ENCODE measurements at regions not wholly inside any gene's neighbourhood (a gene's known extent, or its start where the extent isn't known, plus 50 kb on each side); places are given as distances from the start of the nearest gene placed in this dataset.

DNA sequence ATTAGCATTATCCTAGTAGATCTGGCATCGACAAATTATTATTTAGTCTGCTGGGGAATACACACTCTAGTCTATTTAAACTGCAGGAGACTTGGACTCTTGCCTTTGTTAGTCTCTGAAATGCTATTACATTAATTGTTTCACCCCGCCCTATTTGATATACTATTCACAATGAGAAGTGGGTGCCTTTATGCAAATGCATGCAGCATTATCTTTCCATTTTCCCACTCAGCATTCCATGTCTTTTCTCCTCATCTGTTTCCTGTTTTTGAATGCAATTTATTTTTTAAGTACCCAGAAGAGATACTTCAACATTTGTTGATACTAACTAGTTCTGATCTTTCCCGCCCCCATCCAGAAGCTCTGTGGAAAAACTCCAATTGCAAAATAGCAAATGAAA lies 395.3 kb upstream of the NXPH2 start:
- Histone ChIP-seq H3K4me3 (ENCODE audit: low read depth, low read length) (no peak overlapping the region), H3K27me3 (ENCODE audit: control insufficient read depth, insufficient read depth, low read length) (no peaks in the 10 kb centered on the region), H3K36me3 (ENCODE audit: control insufficient read depth, insufficient read depth, low read length) (no peaks in the 10 kb centered on the region)
- FAIRE-seq (no peak), DNase-seq (ENCODE audit: low read depth) (no peak)
- TF ChIP-seq, protein P1, sequence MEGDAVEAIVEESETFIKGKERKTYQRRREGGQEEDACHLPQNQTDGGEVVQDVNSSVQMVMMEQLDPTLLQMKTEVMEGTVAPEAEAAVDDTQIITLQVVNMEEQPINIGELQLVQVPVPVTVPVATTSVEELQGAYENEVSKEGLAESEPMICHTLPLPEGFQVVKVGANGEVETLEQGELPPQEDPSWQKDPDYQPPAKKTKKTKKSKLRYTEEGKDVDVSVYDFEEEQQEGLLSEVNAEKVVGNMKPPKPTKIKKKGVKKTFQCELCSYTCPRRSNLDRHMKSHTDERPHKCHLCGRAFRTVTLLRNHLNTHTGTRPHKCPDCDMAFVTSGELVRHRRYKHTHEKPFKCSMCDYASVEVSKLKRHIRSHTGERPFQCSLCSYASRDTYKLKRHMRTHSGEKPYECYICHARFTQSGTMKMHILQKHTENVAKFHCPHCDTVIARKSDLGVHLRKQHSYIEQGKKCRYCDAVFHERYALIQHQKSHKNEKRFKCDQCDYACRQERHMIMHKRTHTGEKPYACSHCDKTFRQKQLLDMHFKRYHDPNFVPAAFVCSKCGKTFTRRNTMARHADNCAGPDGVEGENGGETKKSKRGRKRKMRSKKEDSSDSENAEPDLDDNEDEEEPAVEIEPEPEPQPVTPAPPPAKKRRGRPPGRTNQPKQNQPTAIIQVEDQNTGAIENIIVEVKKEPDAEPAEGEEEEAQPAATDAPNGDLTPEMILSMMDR (IDR thresholded peaks at IDR 0.05; ENCODE audit: insufficient read depth, low read length, severe bottlenecking), result no peak

DNA sequence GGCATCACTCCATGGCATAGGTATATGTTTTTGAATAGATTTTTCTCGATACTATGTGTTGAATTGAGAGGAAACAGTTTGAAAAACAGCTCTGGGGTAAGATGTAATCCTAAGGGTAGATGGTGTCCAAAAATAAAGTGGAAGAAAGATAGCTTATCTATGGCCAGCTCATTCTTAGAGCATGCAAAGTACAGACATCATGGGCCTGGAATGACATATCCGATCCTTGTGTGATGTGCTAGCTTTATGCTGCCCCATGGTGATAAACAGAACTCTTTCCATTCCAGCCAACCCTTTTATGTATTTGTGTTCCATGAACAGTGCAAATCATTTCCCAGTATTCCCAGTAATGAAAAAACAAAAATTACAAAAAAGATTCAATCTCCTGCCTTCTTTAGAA lies 390.2 kb upstream of the NXPH2 start:
- DNase-seq (ENCODE audit: low read depth) (no peak), FAIRE-seq (no peak)
- no peak overlapping the region for H3K4me3 ChIP-seq (ENCODE audit: low read depth, low read length)
- TF ChIP-seq, protein P1 (IDR thresholded peaks at IDR 0.05; ENCODE audit: insufficient read depth, low read length, severe bottlenecking), result no peak
- H3K36me3 ChIP-seq (ENCODE audit: control insufficient read depth, insufficient read depth, low read length), result no peaks in the 10 kb centered on the region
- no peaks in the 10 kb centered on the region for H3K27me3 ChIP-seq (ENCODE audit: control insufficient read depth, insufficient read depth, low read length)

DNA sequence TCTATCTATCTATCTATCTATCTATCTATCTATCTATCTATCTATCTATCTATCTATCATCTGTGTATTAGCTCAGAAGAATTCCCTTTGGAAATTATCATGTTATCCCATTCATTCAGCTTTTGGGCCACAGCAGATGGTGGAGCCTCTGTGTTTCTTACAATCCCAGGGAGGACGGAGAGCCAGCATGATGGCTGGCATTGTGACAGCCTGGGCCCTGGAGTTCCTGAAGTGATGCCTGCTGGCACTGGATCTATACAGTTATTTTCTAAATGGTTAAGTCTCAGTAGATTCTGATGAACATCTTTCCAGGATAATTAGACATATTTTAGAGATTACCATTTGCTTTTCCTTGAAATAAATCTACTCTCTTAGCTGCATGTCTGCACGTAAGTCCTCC lies 385.4 kb upstream of the NXPH2 start:
- DNase-seq (ENCODE audit: low read depth) (no peak), FAIRE-seq (no peak)
- TF ChIP-seq, protein P1 (IDR thresholded peaks at IDR 0.05; ENCODE audit: insufficient read depth, low read length, severe bottlenecking), result no peak
- Histone ChIP-seq H3K27me3 (ENCODE audit: control insufficient read depth, insufficient read depth, low read length) (no peaks in the 10 kb centered on the region), H3K4me3 (ENCODE audit: low read depth, low read length) (no peak overlapping the region), H3K36me3 (ENCODE audit: control insufficient read depth, insufficient read depth, low read length) (no peaks in the 10 kb centered on the region)

DNA sequence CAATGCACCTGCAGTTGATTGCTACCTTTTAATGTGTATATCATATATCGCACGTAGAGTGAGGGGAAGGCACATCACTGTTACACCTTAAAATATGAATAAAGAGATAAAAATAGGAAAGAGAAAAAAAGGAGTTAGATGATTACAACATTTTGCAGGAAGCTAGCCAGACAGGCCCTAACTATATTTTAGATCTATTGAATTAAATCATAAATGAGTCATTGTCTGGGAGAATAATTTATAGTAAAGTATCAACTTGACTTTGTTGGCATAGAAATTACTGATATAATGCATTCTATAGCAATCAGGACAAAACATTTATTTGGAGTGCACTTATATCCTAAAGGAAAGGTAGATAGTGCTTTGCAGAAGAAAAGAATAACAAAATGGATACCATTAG lies 384.9 kb upstream of the NXPH2 start:
- no peaks in the 10 kb centered on the region for H3K36me3 ChIP-seq (ENCODE audit: control insufficient read depth, insufficient read depth, low read length)
- DNase-seq (ENCODE audit: low read depth), result peak; percentile 59
- no peak overlapping the region for H3K4me3 ChIP-seq (ENCODE audit: low read depth, low read length)
- H3K27me3 ChIP-seq (ENCODE audit: control insufficient read depth, insufficient read depth, low read length), result no peaks in the 10 kb centered on the region
- TF ChIP-seq, protein P1 (IDR thresholded peaks at IDR 0.05; ENCODE audit: insufficient read depth, low read length, severe bottlenecking), result no peak
- no peak for FAIRE-seq

DNA sequence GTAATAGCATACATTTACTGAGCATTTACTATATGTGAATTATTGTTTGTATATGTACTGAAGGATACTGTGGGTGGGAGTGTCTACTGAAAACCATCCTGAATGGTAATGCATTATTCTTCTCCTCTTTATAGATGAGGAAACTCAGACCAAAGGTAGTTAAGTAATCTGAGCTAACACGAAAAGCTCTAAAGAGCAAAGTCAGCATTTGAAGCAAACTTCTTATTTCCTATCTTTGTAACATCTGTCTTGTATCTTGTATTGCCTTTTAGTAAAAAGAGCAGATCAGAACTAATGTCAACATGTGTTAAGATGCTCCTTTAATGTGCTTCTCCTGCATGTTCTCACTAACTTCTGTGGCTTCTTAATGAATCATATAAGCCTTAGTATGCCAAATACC lies 382.8 kb upstream of the NXPH2 start:
- DNase-seq (ENCODE audit: low read depth) (no peak), FAIRE-seq (no peak)
- Histone ChIP-seq H3K4me3 (ENCODE audit: low read depth, low read length) (no peak overlapping the region), H3K36me3 (ENCODE audit: control insufficient read depth, insufficient read depth, low read length) (no peaks in the 10 kb centered on the region), H3K27me3 (ENCODE audit: control insufficient read depth, insufficient read depth, low read length) (no peaks in the 10 kb centered on the region)
- TF ChIP-seq, protein P1 (IDR thresholded peaks at IDR 0.05; ENCODE audit: insufficient read depth, low read length, severe bottlenecking), result no peak

DNA sequence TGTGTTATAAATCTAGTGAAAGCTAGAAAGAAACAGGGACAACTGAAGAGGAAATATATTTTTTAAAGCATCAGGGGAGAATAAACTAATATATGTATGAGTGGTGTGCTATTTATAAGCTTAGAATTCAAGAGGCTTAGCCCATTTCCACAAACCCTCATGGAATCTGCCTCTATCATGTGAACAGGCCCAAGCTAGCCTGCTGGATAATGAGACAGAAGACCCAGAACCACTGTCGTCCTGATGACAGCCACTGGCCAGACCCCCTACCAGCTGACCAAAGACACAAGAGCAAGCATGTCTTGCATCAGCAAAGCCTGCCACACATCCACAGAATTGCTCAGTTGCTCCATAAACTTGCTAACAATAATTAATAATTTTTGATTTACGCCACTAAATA lies 382.3 kb upstream of the NXPH2 start:
- TF ChIP-seq, protein P1 (IDR thresholded peaks at IDR 0.05; ENCODE audit: insufficient read depth, low read length, severe bottlenecking), result no peak
- Histone ChIP-seq H3K4me3 (ENCODE audit: low read depth, low read length) (no peak overlapping the region), H3K36me3 (ENCODE audit: control insufficient read depth, insufficient read depth, low read length) (no peaks in the 10 kb centered on the region), H3K27me3 (ENCODE audit: control insufficient read depth, insufficient read depth, low read length) (no peaks in the 10 kb centered on the region)
- no peak for DNase-seq (ENCODE audit: low read depth)
- no peak for FAIRE-seq
